ENCODE measurements at regions not wholly inside any gene's neighbourhood (a gene's known extent, or its start where the extent isn't known, plus 50 kb on each side); places are given as distances from the start of the nearest gene placed in this dataset.

- Histone ChIP-seq H3K4me2 (no peak overlapping the region), H3K27ac (no peak overlapping the region), H3K9me3 (no peaks in the 10 kb centered on the region), H3K4me3 (no peak overlapping the region), H3K4me1 (no peaks in the 10 kb centered on the region)
- FAIRE-seq = no peak
- DNase-seq (ENCODE audit: low read depth in 1 of 2, low spot score in 1 of 2) = no peak
- POLR2A ChIA-PET = no interaction called here
- ATAC-seq = no peak
- CTCF ChIA-PET = no interaction called here
- TF ChIP-seq RAD21 (conservative IDR thresholded peaks at IDR 0.05 in 1 of 2, IDR thresholded peaks at IDR 0.05 in 1 of 2) = no peak
- TF ChIP-seq RARB (CRISPR knock-in tag; IDR thresholded peaks at IDR 0.05) = no peak
- TF ChIP-seq HEYL (CRISPR knock-in tag; IDR thresholded peaks at IDR 0.05) = no peak
- TF ChIP-seq CEBPB (IDR thresholded peaks at IDR 0.05) = no peak
- no peak for TF ChIP-seq JUN (IDR thresholded peaks at IDR 0.05)
- no peak for TF ChIP-seq FOXS1 (CRISPR knock-in tag; IDR thresholded peaks at IDR 0.05)
- TF ChIP-seq, protein P1, sequence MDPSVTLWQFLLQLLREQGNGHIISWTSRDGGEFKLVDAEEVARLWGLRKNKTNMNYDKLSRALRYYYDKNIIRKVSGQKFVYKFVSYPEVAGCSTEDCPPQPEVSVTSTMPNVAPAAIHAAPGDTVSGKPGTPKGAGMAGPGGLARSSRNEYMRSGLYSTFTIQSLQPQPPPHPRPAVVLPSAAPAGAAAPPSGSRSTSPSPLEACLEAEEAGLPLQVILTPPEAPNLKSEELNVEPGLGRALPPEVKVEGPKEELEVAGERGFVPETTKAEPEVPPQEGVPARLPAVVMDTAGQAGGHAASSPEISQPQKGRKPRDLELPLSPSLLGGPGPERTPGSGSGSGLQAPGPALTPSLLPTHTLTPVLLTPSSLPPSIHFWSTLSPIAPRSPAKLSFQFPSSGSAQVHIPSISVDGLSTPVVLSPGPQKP (IDR thresholded peaks at IDR 0.05; ENCODE audit: low read depth, low read length) = no peak
- TF ChIP-seq MAZ (IDR thresholded peaks at IDR 0.05; ENCODE audit: borderline replicate concordance, low read depth, low read length) = no peak
- TF ChIP-seq HOXB5 (CRISPR knock-in tag; IDR thresholded peaks at IDR 0.05) = no peak
- no peak for TF ChIP-seq MAFK (IDR thresholded peaks at IDR 0.05; ENCODE audit: partially characterized antibody)
- no peak for TF ChIP-seq FOSL2 (IDR thresholded peaks at IDR 0.05)
- TF ChIP-seq FOSL2 (CRISPR knock-in tag; IDR thresholded peaks at IDR 0.05) = no peak
- TF ChIP-seq ATOH8 (CRISPR knock-in tag; IDR thresholded peaks at IDR 0.05; ENCODE audit: low read depth) = no peak
- no peak for TF ChIP-seq JUNB (IDR thresholded peaks at IDR 0.05)
- no peak for TF ChIP-seq ZNF302 (CRISPR knock-in tag; IDR thresholded peaks at IDR 0.05)
- no peak for TF ChIP-seq ZFP36 (IDR thresholded peaks at IDR 0.05; ENCODE audit: borderline replicate concordance, partially characterized antibody)
- no peak for TF ChIP-seq BHLHE40 (IDR thresholded peaks at IDR 0.05; ENCODE audit: low read depth, low read length)
- no peak for TF ChIP-seq CHD4 (IDR thresholded peaks at IDR 0.05; ENCODE audit: borderline replicate concordance)
- TF ChIP-seq KDM1A (IDR thresholded peaks at IDR 0.05; ENCODE audit: low read depth) = no peak
- 42% methylated on average over 5 of the region's 5 CpGs for WGBS (ENCODE audit: missing lambda C conversion rate)
Measured at GRCh38 chr3:72452745-72453144, 395.5 kb downstream of the SHQ1 start.

GRCh38 chr3:72451841-72452240 lies 396.4 kb downstream of the SHQ1 start:
- CTCF ChIA-PET = interaction anchor here (0.6 kb wide), 1 partner anchor 416 kb away, joined by 3 read pairs; no protein-coding TSS in a partner anchor
- WGBS (ENCODE audit: missing lambda C conversion rate) = 51% methylated on average over 3 of the region's 3 CpGs
- no peak for TF ChIP-seq ESRRA (IDR thresholded peaks at IDR 0.05; ENCODE audit: borderline replicate concordance, low read length)
- TF ChIP-seq CEBPB (IDR thresholded peaks at IDR 0.05) = no peak
- no peak for TF ChIP-seq TP53 (CRISPR knock-in tag; IDR thresholded peaks at IDR 0.05)
- TF ChIP-seq CBX8 (IDR thresholded peaks at IDR 0.05) = no peak
- no peak for TF ChIP-seq HEYL (CRISPR knock-in tag; IDR thresholded peaks at IDR 0.05)
- TF ChIP-seq EP300 (IDR thresholded peaks at IDR 0.05) = no peak
- no peak for TF ChIP-seq MAFK (IDR thresholded peaks at IDR 0.05; ENCODE audit: partially characterized antibody)
- TF ChIP-seq MAZ (IDR thresholded peaks at IDR 0.05; ENCODE audit: borderline replicate concordance, low read depth, low read length) = no peak
- TF ChIP-seq FOSB (CRISPR knock-in tag; IDR thresholded peaks at IDR 0.05) = no peak
- no peak for TF ChIP-seq POLR2A (IDR thresholded peaks at IDR 0.05; ENCODE audit: low read length)
- no peak for TF ChIP-seq RARB (CRISPR knock-in tag; IDR thresholded peaks at IDR 0.05)
- TF ChIP-seq HDAC2 (IDR thresholded peaks at IDR 0.05) = no peak
- TF ChIP-seq KDM1A (IDR thresholded peaks at IDR 0.05; ENCODE audit: low read depth) = no peak
- TF ChIP-seq USF2 (IDR thresholded peaks at IDR 0.05) = no peak
- TF ChIP-seq NPAS2 (CRISPR knock-in tag; IDR thresholded peaks at IDR 0.05; ENCODE audit: borderline replicate concordance) = no peak
- no peak for TF ChIP-seq HOXA7 (CRISPR knock-in tag; IDR thresholded peaks at IDR 0.05)
- TF ChIP-seq FOSL2 (IDR thresholded peaks at IDR 0.05) = no peak
- TF ChIP-seq FOSL2 (CRISPR knock-in tag; IDR thresholded peaks at IDR 0.05) = no peak
- TF ChIP-seq CHD4 (IDR thresholded peaks at IDR 0.05; ENCODE audit: borderline replicate concordance) = no peak
- no peak for TF ChIP-seq RFX5 (IDR thresholded peaks at IDR 0.05)
- no peak for TF ChIP-seq CHD2 (IDR thresholded peaks at IDR 0.05; ENCODE audit: low read length, partially characterized antibody)

More at GRCh38 chr3:72451841-72452240, 396.4 kb downstream of the SHQ1 start:
- 0 out of 3 replicates have a peak, but pooled peaks cover 4% of the 10 kb centered on the region for H3K4me1 ChIP-seq
- H3K27ac ChIP-seq = no peak overlapping the region
- POLR2A ChIA-PET = no interaction called here
- DNase-seq (ENCODE audit: low read depth in 1 of 2, low spot score in 1 of 2) (no peak), FAIRE-seq (no peak), ATAC-seq (no peak)
- no peak overlapping the region for H3K4me3 ChIP-seq
- H3K9me3 ChIP-seq = no peaks in the 10 kb centered on the region
- no peak overlapping the region for H3K4me2 ChIP-seq
